Putamen (tissue), 1 donor: ENCODE measurements at regions not wholly inside any gene's neighbourhood (a gene's known extent, or its start where the extent isn't known, plus 50 kb on each side); places are given as distances from the start of the nearest gene placed in this dataset.
"Not testable (repeated sequence)": the region's sequence is repeated elsewhere in the genome, so short reads cannot be mapped to it uniquely, and the experiment has no call there.

ENCODE experiments used
- DNase-seq: peaks from one replicate; pipeline ENCODE4 v3.0.0-alpha.2; 2016; ENCODE audit warnings: low spot score

GRCh38 chr4:110424144-110424543 is 51.8 kb upstream of the ENPEP start:
- no peak for DNase-seq

- no peak for DNase-seq
Observed at GRCh38 chr4:110418641-110419040, 57.3 kb upstream of the ENPEP start.

GRCh38 chr4:110417136-110417535 is 58.8 kb upstream of the ENPEP start:
- no peak for DNase-seq

- no peak for DNase-seq
Observed at GRCh38 chr4:110415478-110415877, 60.5 kb upstream of the ENPEP start.

GRCh38 chr4:110415041-110415440 is 60.9 kb upstream of the ENPEP start:
- no peak for DNase-seq

- DNase-seq = no peak
Observed at GRCh38 chr4:110414561-110414920, 61.4 kb upstream of the ENPEP start.

- DNase-seq = not testable (repeated sequence)
Observed at GRCh38 chr4:110413807-110414560, 62.0 kb upstream of the ENPEP start.

- no peak for DNase-seq
Observed at GRCh38 chr4:110412354-110413065, 63.4 kb upstream of the ENPEP start.

- no peak for DNase-seq
Observed at GRCh38 chr4:110411574-110412011, 64.4 kb upstream of the ENPEP start.

GRCh38 chr4:110410853-110411573 is 64.9 kb upstream of the ENPEP start:
- not testable (repeated sequence) for DNase-seq

- no peak for DNase-seq
Observed at GRCh38 chr4:110400086-110400485, 75.9 kb upstream of the ENPEP start.

GRCh38 chr4:110399046-110399445 is 76.9 kb upstream of the ENPEP start:
- DNase-seq = not testable (repeated sequence)

- DNase-seq = peak; percentile 15
Observed at GRCh38 chr4:110396963-110397362, 79.0 kb upstream of the ENPEP start.

GRCh38 chr4:110395421-110395820 is 80.5 kb upstream of the ENPEP start:
- no peak for DNase-seq

- no peak for DNase-seq
Observed at GRCh38 chr4:110394871-110395270, 81.1 kb upstream of the ENPEP start.

- no peak for DNase-seq
Observed at GRCh38 chr4:110381784-110382183, 94.2 kb upstream of the ENPEP start.

GRCh38 chr4:110372485-110372884 is 103.5 kb upstream of the ENPEP start:
- no peak for DNase-seq

GRCh38 chr4:110371016-110371770 is 104.8 kb upstream of the ENPEP start:
- DNase-seq = no peak

- DNase-seq = no peak
Observed at GRCh38 chr4:110368409-110368808, 107.5 kb upstream of the ENPEP start.

GRCh38 chr4:110367156-110367555 is 108.8 kb upstream of the ENPEP start:
- DNase-seq = no peak

- DNase-seq = no peak
Observed at GRCh38 chr4:110365761-110366160, 110.2 kb upstream of the ENPEP start.

- DNase-seq = no peak
Observed at GRCh38 chr4:110364911-110365520, 110.9 kb upstream of the ENPEP start.
